Thyroid gland (tissue), 4 donors: ENCODE measurements at regions not wholly inside any gene's neighbourhood (a gene's known extent, or its start where the extent isn't known, plus 50 kb on each side); places are given as distances from the start of the nearest gene placed in this dataset.

ENCODE experiments used
- DNase-seq, 2 donors: peaks; one replicate each; pipeline ENCODE4 v3.0.0-alpha.2; 2019
- H3K27ac ChIP-seq, 3 donors: fragments of 200-600 bp; sonication (generic); 1 replicate in 2 of 3; 2 replicates in 1 of 3; pipeline ENCODE4 v1.5.1; 2016 to 2019; ENCODE audit warnings: mild to moderate bottlenecking in 1 of 3, moderate library complexity in 1 of 3
- H3K27me3 ChIP-seq: fragments of 200-600 bp; sonication (generic); one replicate; pipeline ENCODE4 v1.5.1; 2019
- H3K36me3 ChIP-seq, 2 donors: fragments of 200-600 bp; sonication (generic); one replicate each; pipeline ENCODE4 v1.5.1; 2016 to 2019
- H3K4me1 ChIP-seq, 2 donors: fragments of 200-600 bp; sonication (generic); one replicate each; pipeline ENCODE4 v1.5.1; 2017 to 2019
- H3K4me3 ChIP-seq, 3 donors: fragments of 200-600 bp; sonication (generic); replicated peaks in 1 of 3; 1 replicate in 2 of 3; 2 replicates in 1 of 3; pipeline ENCODE4 v1.5.1; 2016; ENCODE audit warnings: mild to moderate bottlenecking in 1 of 3
- H3K9me3 ChIP-seq: fragments of 200-600 bp; sonication (generic); one replicate; pipeline ENCODE4 v1.5.1; 2017
- CTCF ChIP-seq, 6 experiments: fragments of 200-600 bp in 3 of 6; fragments of 450-650 bp in 3 of 6; sonication (generic) in 3 of 6; IDR thresholded peaks; one replicate each; pipeline ENCODE4 v1.5.1; 2016 to 2019; ENCODE audit warnings: antibody characterized with exemption in 6 of 6, mild to moderate bottlenecking in 2 of 6, inconsistent platforms in 1 of 6, moderate library complexity in 1 of 6
- POLR2A ChIP-seq, 2 donors: fragments of 450-650 bp; IDR thresholded peaks; one replicate each; pipeline ENCODE4 v1.6.1; 2017; ENCODE audit warnings: antibody characterized with exemption in 2 of 2, mild to moderate bottlenecking in 2 of 2, moderate library complexity in 1 of 2
- WGBS, 2 donors: methylation state at CpG; one replicate each; pipeline ENCODE4 v1.1.5; 2017; 5-methylcytosine and 5-hydroxymethylcytosine counted together
- intact Hi-C: fragments of 100-400 bp; cut with DNase I; formaldehyde crosslinking; loops from one replicate; pipeline ENCODE4 v1.15.1; 2023

- Histone ChIP-seq H3K27me3 (no peaks in the 10 kb centered on the region), H3K4me1 (no peaks in the 10 kb centered on the region), H3K27ac (no peak overlapping the region), H3K9me3 (no peaks in the 10 kb centered on the region), H3K4me3 (no peak overlapping the region), H3K36me3 (no peaks in the 10 kb centered on the region)
- intact Hi-C loops: no loop called here
- no peak for DNase-seq
- TF ChIP-seq POLR2A (IDR thresholded peaks at IDR 0.05) (no peak), CTCF (IDR thresholded peaks at IDR 0.05) (no peak)
- WGBS, 2 donors: 37 to 39% methylated on average over 2 of the region's 2 CpGs
Measured at GRCh38 chrX:42485601-42486000, 292.4 kb downstream of the PPP1R2C start.

GRCh38 chrX:42484233-42484632 lies 293.7 kb downstream of the PPP1R2C start:
- H3K4me3 ChIP-seq: no peak overlapping the region
- TF ChIP-seq CTCF (IDR thresholded peaks at IDR 0.05) (no peak), POLR2A (IDR thresholded peaks at IDR 0.05) (no peak)
- H3K9me3 ChIP-seq: no peaks in the 10 kb centered on the region
- no peaks in the 10 kb centered on the region for H3K27me3 ChIP-seq
- H3K4me1 ChIP-seq: no peaks in the 10 kb centered on the region
- intact Hi-C loops: no loop called here
- H3K27ac ChIP-seq: no peak overlapping the region
- DNase-seq: no peak
- no peaks in the 10 kb centered on the region for H3K36me3 ChIP-seq
- 100% methylated on average over 1 of the region's 1 CpG for WGBS, 2 donors

- no peaks in the 10 kb centered on the region for H3K36me3 ChIP-seq
- DNase-seq: no peak
- intact Hi-C loops: no loop called here
- 77 to 81% methylated on average over 1 of the region's 1 CpG for WGBS, 2 donors
- no peak overlapping the region for H3K4me3 ChIP-seq
- no peaks in the 10 kb centered on the region for H3K4me1 ChIP-seq
- H3K9me3 ChIP-seq: no peaks in the 10 kb centered on the region
- H3K27ac ChIP-seq: no peak overlapping the region
- TF ChIP-seq CTCF (IDR thresholded peaks at IDR 0.05): no peak
- TF ChIP-seq POLR2A (IDR thresholded peaks at IDR 0.05): no peak
- no peaks in the 10 kb centered on the region for H3K27me3 ChIP-seq
Measured at GRCh38 chrX:42477396-42477795, 300.6 kb downstream of the PPP1R2C start.

- intact Hi-C loops: no loop called here
- H3K27me3 ChIP-seq: no peaks in the 10 kb centered on the region
- H3K4me1 ChIP-seq: no peaks in the 10 kb centered on the region
- H3K4me3 ChIP-seq: no peak overlapping the region
- H3K36me3 ChIP-seq: no peaks in the 10 kb centered on the region
- no peak overlapping the region for H3K27ac ChIP-seq
- 65 to 69% methylated on average over 1 of the region's 1 CpG for WGBS, 2 donors
- H3K9me3 ChIP-seq: no peaks in the 10 kb centered on the region
- DNase-seq: no peak
- TF ChIP-seq POLR2A (IDR thresholded peaks at IDR 0.05): no peak
- no peak for TF ChIP-seq CTCF (IDR thresholded peaks at IDR 0.05)
Measured at GRCh38 chrX:42472727-42473126, 305.2 kb downstream of the PPP1R2C start.

GRCh38 chrX:42466332-42467046 lies 311.5 kb downstream of the PPP1R2C start:
- Histone ChIP-seq H3K9me3 (no peaks in the 10 kb centered on the region), H3K27me3 (no peaks in the 10 kb centered on the region), H3K27ac (no peak overlapping the region), H3K4me3 (no peak overlapping the region), H3K36me3 (no peaks in the 10 kb centered on the region), H3K4me1 (no peaks in the 10 kb centered on the region)
- no peak for DNase-seq
- 81 to 90% methylated on average over 4 of the region's 4 CpGs for WGBS, 2 donors
- intact Hi-C loops: no loop called here
- TF ChIP-seq POLR2A (IDR thresholded peaks at IDR 0.05): no peak
- TF ChIP-seq CTCF (IDR thresholded peaks at IDR 0.05): no peak
